ENCODE measurements at regions not wholly inside any gene's neighbourhood (a gene's known extent, or its start where the extent isn't known, plus 50 kb on each side); places are given as distances from the start of the nearest gene placed in this dataset.

DNA sequence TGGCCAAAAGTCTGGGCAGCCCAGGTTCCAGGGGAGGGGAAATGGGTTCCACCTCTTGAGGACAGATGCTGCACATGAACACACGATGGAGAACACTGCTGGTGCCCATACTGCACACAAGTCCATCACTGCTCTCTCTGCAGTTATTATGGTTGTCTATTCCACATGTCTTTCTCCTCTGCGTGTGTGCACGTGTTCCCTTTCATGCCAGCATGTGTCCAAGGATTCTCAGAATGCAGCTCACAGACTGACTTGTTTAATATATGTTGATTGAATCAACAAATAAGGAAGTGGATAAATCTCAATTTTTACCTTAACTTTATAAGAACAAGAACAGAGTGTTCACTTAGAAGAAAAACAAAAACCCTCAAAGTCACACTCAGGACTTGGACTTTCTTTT, 158.9 kb downstream of the FNDC1 start:
- DNase-seq, result no peak

DNA sequence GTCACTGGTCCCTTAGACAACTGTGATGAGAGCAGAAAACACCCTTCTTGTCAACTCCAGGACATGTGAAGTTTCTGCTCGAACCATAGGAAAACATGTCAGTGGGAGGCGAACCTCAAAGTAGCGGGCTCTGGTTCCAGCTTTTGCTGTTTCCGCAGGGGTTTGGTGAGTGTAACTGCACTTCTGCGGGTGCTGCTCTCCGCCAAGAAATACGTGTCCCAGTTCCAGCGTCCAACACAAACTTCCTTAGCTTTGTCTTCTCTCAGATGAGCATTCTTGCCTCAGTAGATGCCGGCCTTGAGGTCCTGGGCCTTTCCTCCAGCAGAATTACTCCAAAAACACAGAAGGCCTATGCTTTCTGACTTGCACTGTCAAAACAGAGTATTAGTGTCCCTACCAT, 156.3 kb downstream of the FNDC1 start:
- no peak for DNase-seq

DNA sequence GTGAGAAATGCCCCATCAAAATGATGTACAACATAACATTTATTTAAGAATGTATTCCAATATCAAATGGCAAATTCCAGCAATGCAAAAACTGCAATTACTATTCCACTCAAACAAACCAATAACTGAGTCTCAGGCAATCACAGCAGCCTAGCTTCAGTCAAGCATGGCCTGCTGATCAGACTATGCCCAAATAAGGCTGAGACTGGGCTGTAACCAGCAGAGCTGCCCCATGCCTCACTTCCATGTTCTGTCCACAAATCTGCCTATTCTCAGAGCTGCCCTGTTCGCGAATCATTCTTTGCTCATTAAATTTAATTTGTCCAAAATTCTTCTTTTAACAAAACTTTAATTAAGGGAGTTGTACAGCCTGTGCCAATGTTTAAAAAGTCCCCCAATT, 155.4 kb downstream of the FNDC1 start:
- DNase-seq, result no peak

Measured in RPMI8226 (cell line).